Liver (tissue), 3 donors: ENCODE measurements at regions not wholly inside any gene's neighbourhood (a gene's known extent, or its start where the extent isn't known, plus 50 kb on each side); places are given as distances from the start of the nearest gene placed in this dataset.

Source experiments
- CTCF ChIP-seq: fragments of 150-350 bp; IDR thresholded peaks from 2 replicates; pipeline ENCODE4 v1.5.1; 2017; ENCODE audit warnings: improper control_type of control experiment, low read depth, low read length; ENCODE audit not compliant: missing input control
- RAD21 ChIP-seq, 2 donors: IDR thresholded peaks; 2 replicates each; pipeline ENCODE4 v1.6.1; 2016; ENCODE audit warnings: antibody characterized with exemption in 2 of 2, mild to moderate bottlenecking in 2 of 2
- donor health status: healthy.
- donor health status: healthy.

- TF ChIP-seq CTCF (no peak), RAD21 (IDR thresholded peaks at IDR 0.05) (no peak)
Observed at GRCh38 chr5:4537489-4537888, 602.6 kb upstream of the ADAMTS16 start.
